Suprapubic skin (tissue), 3 donors: ENCODE measurements at regions not wholly inside any gene's neighbourhood (a gene's known extent, or its start where the extent isn't known, plus 50 kb on each side); places are given as distances from the start of the nearest gene placed in this dataset.

Source experiments
- CTCF ChIP-seq, 2 donors: fragments of 200-600 bp in 1 of 2; fragments of 450-650 bp in 1 of 2; sonication (generic) in 1 of 2; IDR thresholded peaks; one replicate each; pipeline ENCODE4 v1.5.1; 2016 to 2019; ENCODE audit warnings: antibody characterized with exemption in 2 of 2, mild to moderate bottlenecking in 1 of 2, moderate library complexity in 1 of 2
- POLR2A ChIP-seq, 2 donors: fragments of 450-650 bp; IDR thresholded peaks; one replicate each; pipeline ENCODE4 v1.6.1; 2017; ENCODE audit warnings: antibody characterized with exemption in 2 of 2, mild to moderate bottlenecking in 2 of 2, moderate library complexity in 2 of 2

- TF ChIP-seq CTCF (IDR thresholded peaks at IDR 0.05) (no peak), POLR2A (IDR thresholded peaks at IDR 0.05) (no peak)
These were observed 443.1 kb downstream of the MFSD1 start for GRCh38 chr3:159244933-159245332.
